ENCODE measurements at regions not wholly inside any gene's neighbourhood (a gene's known extent, or its start where the extent isn't known, plus 50 kb on each side); places are given as distances from the start of the nearest gene placed in this dataset.

GRCh38 chr9:117873664-117874063 lies 169.5 kb downstream of the TLR4 start:
- no TSS peak for BruUV-seq (replicated peaks)
- CTCF ChIA-PET = no interaction called here
- Histone ChIP-seq H3K9me3 (ENCODE audit: insufficient read depth, low read depth) (no peaks in the 10 kb centered on the region), H4K20me1 (ENCODE audit: insufficient read depth) (no peaks in the 10 kb centered on the region), H3K9me2 (ENCODE audit: insufficient read depth) (no peaks in the 10 kb centered on the region), H3K27me3 (ENCODE audit: insufficient read depth, low read depth) (0 out of 2 replicates have a peak, but pooled peaks cover 3% of the 10 kb centered on the region), H3K79me2 (ENCODE audit: low read depth) (no peaks in the 10 kb centered on the region), H3K27ac (no peak overlapping the region), H3F3A (ENCODE audit: insufficient read depth, low read depth) (no peaks in the 10 kb centered on the region), H3K4me1 (replicated peaks; ENCODE audit: insufficient read depth) (no peaks in the 10 kb centered on the region), H3K4me3 (no peak overlapping the region), H2AFZ (no peak overlapping the region), H3K4me2 (no peak overlapping the region), H3K36me3 (ENCODE audit: low read depth) (no peaks in the 10 kb centered on the region)
- no peak for DNase-seq
- TF ChIP-seq EZH2 (IDR thresholded peaks at IDR 0.05; ENCODE audit: low read depth) (no peak), CTCF (conservative IDR thresholded peaks at IDR 0.05) (no peak)
- POLR2A ChIA-PET (ENCODE audit: unreplicated experiment) = no interaction called here
- intact Hi-C loops (cut with micrococcal nuclease; ENCODE audit: unreplicated experiment) = no loop called here

- no peaks in the 10 kb centered on the region for H3K36me3 ChIP-seq (ENCODE audit: low read depth)
- no peak overlapping the region for H3K4me3 ChIP-seq
- no peaks in the 10 kb centered on the region for H3K9me2 ChIP-seq (ENCODE audit: insufficient read depth)
- intact Hi-C loops (cut with micrococcal nuclease; ENCODE audit: unreplicated experiment) = no loop called here
- ChIA-PET POLR2A (ENCODE audit: unreplicated experiment) (no interaction called here), CTCF (no interaction called here)
- no peak for DNase-seq
- TF ChIP-seq CTCF (conservative IDR thresholded peaks at IDR 0.05) (no peak), EZH2 (IDR thresholded peaks at IDR 0.05; ENCODE audit: low read depth) (no peak)
- no peak overlapping the region for H3K27ac ChIP-seq
- BruUV-seq (replicated peaks) = no TSS peak
- no peaks in the 10 kb centered on the region for H4K20me1 ChIP-seq (ENCODE audit: insufficient read depth)
- H2AFZ ChIP-seq = no peak overlapping the region
- H3K4me2 ChIP-seq = no peak overlapping the region
- H3K4me1 ChIP-seq (replicated peaks; ENCODE audit: insufficient read depth) = no peaks in the 10 kb centered on the region
- H3K79me2 ChIP-seq (ENCODE audit: low read depth) = no peaks in the 10 kb centered on the region
- H3K9me3 ChIP-seq (ENCODE audit: insufficient read depth, low read depth) = no peaks in the 10 kb centered on the region
- H3K27me3 ChIP-seq (ENCODE audit: insufficient read depth, low read depth) = 0 out of 2 replicates have a peak, but pooled peaks cover 3% of the 10 kb centered on the region
- no peaks in the 10 kb centered on the region for H3F3A ChIP-seq (ENCODE audit: insufficient read depth, low read depth)
Measured at GRCh38 chr9:117875886-117876285, 171.7 kb downstream of the TLR4 start.

- no TSS peak for BruUV-seq (replicated peaks)
Measured at GRCh38 chr9:117882171-117882570, 178.0 kb downstream of the TLR4 start.

More at GRCh38 chr9:117882171-117882570, 178.0 kb downstream of the TLR4 start:
- no peak overlapping the region for H3K4me2 ChIP-seq
- peaks cover 8% of the 10 kb centered on the region for H3K27me3 ChIP-seq (ENCODE audit: insufficient read depth, low read depth)
- TF ChIP-seq CTCF (conservative IDR thresholded peaks at IDR 0.05) = no peak
- TF ChIP-seq EZH2 (IDR thresholded peaks at IDR 0.05; ENCODE audit: low read depth) = no peak
- H3K9me2 ChIP-seq (ENCODE audit: insufficient read depth) = no peaks in the 10 kb centered on the region
- CTCF ChIA-PET = no interaction called here
- H3F3A ChIP-seq (ENCODE audit: insufficient read depth, low read depth) = no peaks in the 10 kb centered on the region
- POLR2A ChIA-PET (ENCODE audit: unreplicated experiment) = no interaction called here
- no peak overlapping the region for H2AFZ ChIP-seq
- no peaks in the 10 kb centered on the region for H3K79me2 ChIP-seq (ENCODE audit: low read depth)
- H3K4me3 ChIP-seq = no peak overlapping the region
- H4K20me1 ChIP-seq (ENCODE audit: insufficient read depth) = no peaks in the 10 kb centered on the region
- no peak for DNase-seq
- intact Hi-C loops (cut with micrococcal nuclease; ENCODE audit: unreplicated experiment) = no loop called here
- H3K9me3 ChIP-seq (ENCODE audit: insufficient read depth, low read depth) = no peaks in the 10 kb centered on the region
- no peaks in the 10 kb centered on the region for H3K36me3 ChIP-seq (ENCODE audit: low read depth)
- no peaks in the 10 kb centered on the region for H3K4me1 ChIP-seq (replicated peaks; ENCODE audit: insufficient read depth)
- no peak overlapping the region for H3K27ac ChIP-seq
